GM12872 (cell line): ENCODE measurements at regions not wholly inside any gene's neighbourhood (a gene's known extent, or its start where the extent isn't known, plus 50 kb on each side); places are given as distances from the start of the nearest gene placed in this dataset.

ENCODE experiments used
- TF ChIP-seq, protein P1 (sequence below): IDR thresholded peaks from 3 replicates; pipeline ENCODE4 v1.5.1; 2011; ENCODE audit warnings: low read depth, mild to moderate bottlenecking, low read length, moderate library complexity; ENCODE audit not compliant: insufficient read depth

- TF ChIP-seq, protein P1, sequence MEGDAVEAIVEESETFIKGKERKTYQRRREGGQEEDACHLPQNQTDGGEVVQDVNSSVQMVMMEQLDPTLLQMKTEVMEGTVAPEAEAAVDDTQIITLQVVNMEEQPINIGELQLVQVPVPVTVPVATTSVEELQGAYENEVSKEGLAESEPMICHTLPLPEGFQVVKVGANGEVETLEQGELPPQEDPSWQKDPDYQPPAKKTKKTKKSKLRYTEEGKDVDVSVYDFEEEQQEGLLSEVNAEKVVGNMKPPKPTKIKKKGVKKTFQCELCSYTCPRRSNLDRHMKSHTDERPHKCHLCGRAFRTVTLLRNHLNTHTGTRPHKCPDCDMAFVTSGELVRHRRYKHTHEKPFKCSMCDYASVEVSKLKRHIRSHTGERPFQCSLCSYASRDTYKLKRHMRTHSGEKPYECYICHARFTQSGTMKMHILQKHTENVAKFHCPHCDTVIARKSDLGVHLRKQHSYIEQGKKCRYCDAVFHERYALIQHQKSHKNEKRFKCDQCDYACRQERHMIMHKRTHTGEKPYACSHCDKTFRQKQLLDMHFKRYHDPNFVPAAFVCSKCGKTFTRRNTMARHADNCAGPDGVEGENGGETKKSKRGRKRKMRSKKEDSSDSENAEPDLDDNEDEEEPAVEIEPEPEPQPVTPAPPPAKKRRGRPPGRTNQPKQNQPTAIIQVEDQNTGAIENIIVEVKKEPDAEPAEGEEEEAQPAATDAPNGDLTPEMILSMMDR, result no peak
Measured at GRCh38 chr12:84131076-84131475, 781.5 kb downstream of the SLC6A15 start.

DNA sequence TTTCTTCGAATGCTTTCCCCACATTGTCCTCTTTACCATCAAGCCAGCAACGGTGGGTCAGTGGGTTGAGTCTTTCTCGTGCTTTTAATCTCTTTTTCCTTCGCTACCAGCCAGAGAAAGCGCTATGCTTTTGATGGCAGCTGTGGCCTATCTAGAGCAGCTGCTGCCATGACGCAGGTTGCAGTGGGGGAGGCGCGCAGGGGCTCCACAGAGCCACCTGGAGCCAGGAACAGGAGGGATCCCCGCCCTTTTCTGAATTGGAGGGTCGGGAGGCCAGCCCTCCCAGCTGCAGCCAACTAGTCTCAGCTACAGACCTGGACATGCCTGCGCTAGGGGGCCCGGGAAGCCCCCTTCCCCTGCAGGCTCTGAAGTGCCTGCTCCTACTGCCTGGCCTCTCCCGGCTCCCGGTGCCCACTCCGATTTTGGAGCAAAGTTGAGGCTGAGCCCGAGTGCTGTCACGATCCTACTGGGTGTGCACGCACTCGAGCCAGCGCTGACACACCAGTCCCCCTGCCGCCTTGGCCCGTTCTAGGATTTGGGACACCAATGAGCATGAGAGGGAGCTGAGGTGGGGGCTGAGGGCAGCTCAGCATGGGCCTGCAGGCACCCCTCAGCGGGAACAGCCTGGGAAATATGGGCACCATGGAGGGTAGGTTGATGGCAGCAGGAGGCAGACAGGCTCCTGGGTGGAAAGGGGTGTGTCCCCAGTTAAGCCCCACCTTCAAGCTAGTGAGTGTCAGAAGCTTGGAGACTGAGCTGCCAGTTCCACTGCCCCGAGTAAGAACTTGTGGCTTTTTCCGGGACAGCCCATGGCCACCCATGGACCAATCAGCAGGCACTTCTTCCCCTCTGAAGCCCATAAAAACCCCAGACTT, 784.2 kb downstream of the SLC6A15 start:
- TF ChIP-seq, protein P1, result no peak

DNA sequence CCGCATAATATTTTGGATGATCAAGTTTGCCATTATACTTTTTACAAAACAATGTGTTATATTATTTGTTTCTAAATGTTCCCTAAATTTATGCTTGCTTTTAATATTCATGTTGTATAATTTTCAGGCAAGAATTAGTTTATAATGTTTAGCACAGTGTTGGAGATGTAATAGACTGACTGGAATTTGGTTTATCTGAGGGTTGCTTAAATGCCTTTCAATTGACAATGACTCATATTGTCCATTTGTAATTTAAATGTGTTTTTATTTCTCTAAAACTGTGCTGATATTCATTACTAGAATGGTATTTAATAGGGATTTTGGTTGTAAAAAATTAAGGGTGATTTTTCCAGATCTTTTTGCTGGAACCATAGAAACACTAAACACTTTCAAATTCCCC, 788.4 kb downstream of the SLC6A15 start:
- TF ChIP-seq, protein P1, result no peak

DNA sequence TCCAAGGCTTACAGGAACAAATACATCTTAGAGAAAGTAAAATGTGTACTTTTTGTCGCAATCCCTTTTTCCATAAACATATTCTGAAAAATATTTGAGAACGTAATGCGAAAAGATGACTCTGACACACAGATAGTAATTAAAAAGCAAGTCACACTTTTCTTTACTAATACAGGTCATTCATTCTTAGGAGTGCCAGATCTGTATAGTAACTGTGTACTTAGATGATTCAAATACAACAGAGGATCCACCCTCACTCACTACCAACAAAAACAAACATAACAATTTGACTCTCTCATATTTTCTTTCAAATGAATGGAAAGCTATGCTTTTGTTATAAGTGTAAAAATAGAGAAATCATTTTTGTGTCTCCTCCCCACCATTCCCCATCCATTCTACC, 795.4 kb downstream of the SLC6A15 start:
- TF ChIP-seq, protein P1, result no peak

DNA sequence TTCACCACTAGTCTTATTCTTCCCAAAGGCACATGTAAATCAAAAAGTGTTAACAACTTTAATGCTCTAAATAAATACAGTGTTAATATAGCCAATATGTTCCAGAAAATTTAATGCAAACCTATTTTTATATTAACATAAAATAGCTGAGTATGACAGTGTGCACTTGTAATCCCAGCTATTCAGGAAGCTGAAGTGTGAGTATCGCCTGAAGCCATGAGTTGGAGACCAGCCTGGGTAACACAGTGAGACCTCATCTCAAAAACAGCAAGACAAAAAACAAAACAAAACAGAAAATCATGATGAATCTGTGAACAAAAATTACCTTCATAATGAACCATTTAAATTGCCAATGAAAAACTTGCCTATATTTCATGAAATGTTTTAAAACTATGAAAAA, 798.9 kb downstream of the SLC6A15 start:
- TF ChIP-seq, protein P1, result no peak

DNA sequence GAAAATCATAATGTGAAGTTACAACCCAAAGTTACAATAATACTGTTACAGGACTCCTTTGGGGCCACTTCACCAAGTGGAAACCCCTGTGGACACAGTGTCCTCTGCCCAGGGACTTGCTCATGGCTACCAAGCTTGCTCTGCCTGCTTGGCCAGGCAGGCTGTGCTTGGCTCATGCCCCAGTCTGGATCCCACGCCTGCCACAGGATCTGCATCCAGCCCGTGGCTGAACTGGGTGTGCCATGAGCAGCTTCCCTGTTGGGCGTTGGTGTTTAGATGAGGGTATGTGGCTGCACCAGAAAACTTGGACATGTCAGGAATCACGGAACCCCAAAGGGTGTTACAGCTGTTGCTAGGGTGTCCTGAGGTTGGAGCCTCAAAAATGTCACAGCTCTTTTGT, 820.9 kb downstream of the SLC6A15 start:
- TF ChIP-seq, protein P1, result no peak

GRCh38 chr12:84089356-84089755, 823.2 kb downstream of the SLC6A15 start:
- TF ChIP-seq, protein P1, result no peak
